NCI-H2107 treated with DMSO at 0.1 percent for 48 hours (cell line): ENCODE measurements at regions not wholly inside any gene's neighbourhood (a gene's known extent, or its start where the extent isn't known, plus 50 kb on each side); places are given as distances from the start of the nearest gene placed in this dataset.

ENCODE experiments used
- DNase-seq: peaks from one replicate; lab custom pipeline; 2025; ENCODE audit not compliant: unreplicated experiment; lab: John Stamatoyannopoulos, UW

GRCh38 chr11:10641912-10642697 lies 51.5 kb downstream of the IRAG1 start:
- DNase-seq, result no peak

GRCh38 chr11:10641177-10641911 lies 52.2 kb downstream of the IRAG1 start:
- DNase-seq, result no peak

GRCh38 chr11:10640308-10640707 lies 53.2 kb downstream of the IRAG1 start:
- no peak for DNase-seq

- DNase-seq, result no peak
Measured at GRCh38 chr11:10639350-10639749, 54.2 kb downstream of the IRAG1 start.

GRCh38 chr11:10638316-10638925 lies 55.1 kb downstream of the IRAG1 start:
- no peak for DNase-seq

- no peak for DNase-seq
Measured at GRCh38 chr11:10637731-10638151, 55.8 kb downstream of the IRAG1 start.

GRCh38 chr11:10634407-10634806 lies 59.1 kb downstream of the IRAG1 start:
- no peak for DNase-seq

GRCh38 chr11:10633261-10633660 lies 60.3 kb downstream of the IRAG1 start:
- DNase-seq, result no peak

GRCh38 chr11:10632483-10632882 lies 61.1 kb downstream of the IRAG1 start:
- DNase-seq, result no peak

- DNase-seq, result no peak
Measured at GRCh38 chr11:10631761-10632160, 61.8 kb downstream of the IRAG1 start.

GRCh38 chr11:10629411-10630002 lies 61.0 kb upstream of the LYVE1 start:
- no peak for DNase-seq

- no peak for DNase-seq
Measured at GRCh38 chr11:10628508-10629236, 60.2 kb upstream of the LYVE1 start.

GRCh38 chr11:10627816-10628215 lies 59.4 kb upstream of the LYVE1 start:
- DNase-seq, result no peak

GRCh38 chr11:10627291-10627690 lies 58.8 kb upstream of the LYVE1 start:
- no peak for DNase-seq

- DNase-seq, result no peak
Measured at GRCh38 chr11:10625982-10626311, 57.5 kb upstream of the LYVE1 start.

GRCh38 chr11:10625281-10625981 lies 57.0 kb upstream of the LYVE1 start:
- DNase-seq, result no peak

GRCh38 chr11:10623797-10624761 lies 55.6 kb upstream of the LYVE1 start:
- peak; percentile 12 for DNase-seq

- DNase-seq, result no peak
Measured at GRCh38 chr11:10622957-10623791, 54.7 kb upstream of the LYVE1 start.
